Fibroblast of the aortic adventitia (primary cell): ENCODE measurements at regions not wholly inside any gene's neighbourhood (a gene's known extent, or its start where the extent isn't known, plus 50 kb on each side); places are given as distances from the start of the nearest gene placed in this dataset.
A peak's percentile ranks its signal among the peaks of the same experiment; 100 is the strongest.

Experiments
- DNase-seq: peaks from one replicate; pipeline ENCODE4 v3.0.0-alpha.2; 2010; ENCODE audit warnings: low read depth
- H3K4me3 ChIP-seq: 2 replicates; pipeline ENCODE4 v1.5.1; 2011; ENCODE audit warnings: low read depth, mild to moderate bottlenecking, control low read depth, low read length, moderate library complexity
- TF ChIP-seq, protein P1 (sequence below): IDR thresholded peaks from 2 replicates; pipeline ENCODE4 v1.5.1; 2011; ENCODE audit warnings: mild to moderate bottlenecking, low read length, control low read depth, inconsistent platforms; ENCODE audit not compliant: insufficient read depth

DNA sequence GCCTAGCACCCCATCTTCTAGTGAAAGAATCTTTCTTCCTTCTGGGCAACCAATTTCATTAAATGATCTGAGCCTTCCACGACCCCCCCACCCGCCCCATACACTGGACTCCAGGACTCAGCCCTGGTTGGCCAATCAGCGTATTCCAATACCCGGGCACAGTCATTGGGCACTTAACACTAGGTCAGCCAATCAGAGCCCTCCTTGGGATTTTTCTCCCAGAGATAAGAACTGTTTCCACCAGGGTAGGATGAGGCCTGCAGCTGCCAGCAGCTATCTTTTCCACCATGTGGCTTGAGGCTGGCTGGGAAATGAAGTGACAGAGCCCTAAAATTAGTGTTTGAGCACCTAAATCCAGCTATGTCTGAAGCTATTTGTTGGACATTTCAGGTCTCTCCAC is 418.8 kb downstream of the BCOR start:
- no peak overlapping the region for H3K4me3 ChIP-seq
- DNase-seq, result no peak
- TF ChIP-seq, protein P1, sequence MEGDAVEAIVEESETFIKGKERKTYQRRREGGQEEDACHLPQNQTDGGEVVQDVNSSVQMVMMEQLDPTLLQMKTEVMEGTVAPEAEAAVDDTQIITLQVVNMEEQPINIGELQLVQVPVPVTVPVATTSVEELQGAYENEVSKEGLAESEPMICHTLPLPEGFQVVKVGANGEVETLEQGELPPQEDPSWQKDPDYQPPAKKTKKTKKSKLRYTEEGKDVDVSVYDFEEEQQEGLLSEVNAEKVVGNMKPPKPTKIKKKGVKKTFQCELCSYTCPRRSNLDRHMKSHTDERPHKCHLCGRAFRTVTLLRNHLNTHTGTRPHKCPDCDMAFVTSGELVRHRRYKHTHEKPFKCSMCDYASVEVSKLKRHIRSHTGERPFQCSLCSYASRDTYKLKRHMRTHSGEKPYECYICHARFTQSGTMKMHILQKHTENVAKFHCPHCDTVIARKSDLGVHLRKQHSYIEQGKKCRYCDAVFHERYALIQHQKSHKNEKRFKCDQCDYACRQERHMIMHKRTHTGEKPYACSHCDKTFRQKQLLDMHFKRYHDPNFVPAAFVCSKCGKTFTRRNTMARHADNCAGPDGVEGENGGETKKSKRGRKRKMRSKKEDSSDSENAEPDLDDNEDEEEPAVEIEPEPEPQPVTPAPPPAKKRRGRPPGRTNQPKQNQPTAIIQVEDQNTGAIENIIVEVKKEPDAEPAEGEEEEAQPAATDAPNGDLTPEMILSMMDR, result no peak

DNA sequence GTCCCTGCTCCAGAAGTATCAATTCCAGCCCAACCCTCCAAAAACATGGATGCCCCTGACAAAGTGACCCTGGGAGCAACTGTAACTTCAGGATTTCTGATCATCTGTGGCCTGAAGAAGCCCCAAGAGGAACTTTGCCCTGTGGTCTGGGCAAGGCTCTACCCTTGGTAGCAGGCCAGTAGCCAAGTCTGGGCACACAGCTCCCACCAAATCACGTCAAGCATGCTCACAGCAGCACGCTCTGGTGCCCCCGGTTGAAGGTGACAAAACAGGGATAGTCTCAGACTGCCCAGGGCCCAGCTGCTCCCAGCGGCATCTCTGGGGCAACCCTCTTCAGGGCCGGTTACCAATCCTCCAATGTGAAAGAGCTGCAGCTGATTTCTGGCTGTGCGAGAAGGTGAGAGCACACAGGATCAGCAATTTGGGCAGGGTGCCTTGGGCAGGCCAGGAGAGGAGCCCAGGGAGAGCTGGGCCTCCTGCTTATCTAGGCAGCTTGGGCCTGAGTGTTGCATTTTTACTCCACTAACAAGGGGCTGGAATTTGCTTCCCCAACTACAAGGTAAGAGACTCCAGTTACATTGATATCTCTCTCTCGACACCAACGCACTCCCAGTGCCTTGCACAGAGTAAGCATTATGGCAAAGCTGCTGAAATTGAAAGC is 418.1 kb downstream of the BCOR start:
- TF ChIP-seq, protein P1, result no peak
- H3K4me3 ChIP-seq, result no peak overlapping the region
- DNase-seq, result no peak

DNA sequence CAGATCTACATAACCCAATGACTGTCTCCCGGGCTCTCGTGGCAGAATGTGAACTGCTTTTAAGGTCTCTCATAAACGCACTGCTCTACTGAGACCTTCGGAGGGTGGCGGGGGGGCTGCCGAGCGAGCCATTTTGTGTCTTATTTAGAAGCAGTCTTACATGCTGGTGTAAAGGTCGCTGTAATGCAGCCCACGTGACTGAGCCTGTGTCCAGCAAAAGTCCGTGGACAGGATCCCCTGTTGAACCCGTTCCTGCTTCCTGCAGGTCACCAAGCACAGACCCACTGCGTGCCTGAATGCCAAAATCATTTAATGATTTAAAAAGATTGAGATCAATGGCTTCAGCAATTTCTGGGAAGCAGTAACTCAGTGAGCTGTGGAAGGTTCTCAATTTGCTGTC is 415.9 kb downstream of the BCOR start:
- DNase-seq, result no peak
- TF ChIP-seq, protein P1, result no peak

DNA sequence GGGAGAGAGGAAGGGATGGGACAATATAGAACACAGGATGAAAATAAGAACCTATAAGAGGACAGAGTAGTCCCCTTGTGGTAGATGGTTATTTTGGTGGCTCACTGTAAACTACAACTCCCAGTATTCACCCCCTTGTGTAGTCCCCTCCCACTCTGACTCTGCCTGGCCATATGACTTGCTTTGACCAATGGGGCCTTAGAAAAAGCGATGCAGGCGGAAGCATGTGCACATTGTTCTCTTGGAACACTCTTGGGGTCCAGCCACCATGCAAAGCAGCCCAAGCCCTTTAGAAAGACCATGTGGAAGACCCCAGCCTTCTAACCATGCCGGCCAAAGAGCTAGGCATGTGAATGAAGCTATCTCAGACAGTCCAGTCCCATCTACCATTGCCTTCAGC is 415.0 kb downstream of the BCOR start:
- TF ChIP-seq, protein P1, result no peak
- no peak for DNase-seq
- H3K4me3 ChIP-seq, result no peak overlapping the region

More for the DNA sequence above, 415.9 kb downstream of the BCOR start:
- H3K4me3 ChIP-seq, result no peak overlapping the region

DNA sequence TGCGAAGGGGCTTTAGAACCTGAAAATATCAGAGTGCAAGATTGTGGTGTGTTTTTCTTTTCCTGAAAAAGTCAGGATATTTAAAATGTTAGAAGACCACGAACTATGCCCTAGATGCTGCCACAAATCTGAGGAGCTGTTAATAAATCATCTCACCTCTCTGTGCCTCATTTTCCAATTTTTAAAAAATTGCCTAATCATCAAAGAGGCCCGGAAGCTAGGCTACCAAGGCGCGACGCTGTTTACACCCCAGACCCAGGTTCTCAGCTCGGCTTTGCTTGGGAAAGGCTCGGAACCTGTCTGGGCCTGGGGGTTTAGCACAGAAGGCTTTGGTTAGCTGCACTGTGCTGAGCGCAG is 409.6 kb downstream of the BCOR start:
- H3K4me3 ChIP-seq, result peak overlapping the region; percentile 47
- TF ChIP-seq, protein P1, result no peak
- no peak for DNase-seq

DNA sequence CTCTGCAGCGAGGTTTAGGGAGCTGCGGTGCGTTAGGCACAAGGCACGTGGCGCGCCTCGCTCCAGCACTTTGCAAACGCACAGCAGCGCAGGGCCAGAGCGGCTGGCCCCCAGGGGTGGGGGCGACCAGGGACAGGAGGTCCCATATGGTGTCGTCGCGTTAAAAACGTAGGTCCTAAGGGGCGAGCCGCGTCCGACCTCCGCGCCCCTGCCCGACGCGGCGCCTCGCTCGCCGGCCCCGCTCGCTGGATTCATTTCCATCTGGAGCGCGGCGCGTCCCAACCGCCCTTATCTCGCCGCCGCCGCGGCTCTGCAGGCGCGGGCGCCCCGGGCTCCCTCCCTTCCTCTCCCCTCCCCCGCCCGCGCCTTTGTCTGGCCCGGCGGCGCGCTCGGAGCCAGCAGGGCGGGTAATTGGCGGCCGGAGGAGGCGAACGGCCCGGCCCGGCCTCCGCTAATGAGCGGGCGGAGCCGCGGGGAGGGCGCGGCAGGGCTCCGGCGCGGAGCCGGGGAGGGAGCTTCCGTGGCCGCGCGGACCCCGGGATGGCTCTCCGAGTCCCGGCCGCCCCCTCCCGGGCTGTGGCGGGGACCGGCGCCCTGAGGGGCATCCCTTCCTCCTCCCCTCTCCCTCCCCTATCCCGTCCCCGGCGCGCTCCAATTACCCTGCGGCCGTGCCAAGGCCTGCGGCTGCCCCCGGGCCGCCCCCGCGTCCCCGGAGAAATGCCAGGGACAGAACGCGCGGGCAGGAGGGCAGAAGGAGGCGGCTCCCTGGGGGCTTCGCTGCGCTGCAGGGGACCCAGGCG is 409.0 kb downstream of the BCOR start:
- H3K4me3 ChIP-seq, result peak overlapping the region; percentile 47
- DNase-seq, result peak; percentile 24
- TF ChIP-seq, protein P1, result no peak
